ENCODE measurements at regions not wholly inside any gene's neighbourhood (a gene's known extent, or its start where the extent isn't known, plus 50 kb on each side); places are given as distances from the start of the nearest gene placed in this dataset.
A peak's percentile ranks its signal among the peaks of the same experiment; 100 is the strongest.
"Not testable (repeated sequence)": the region's sequence is repeated elsewhere in the genome, so short reads cannot be mapped to it uniquely, and the experiment has no call there.

DNA sequence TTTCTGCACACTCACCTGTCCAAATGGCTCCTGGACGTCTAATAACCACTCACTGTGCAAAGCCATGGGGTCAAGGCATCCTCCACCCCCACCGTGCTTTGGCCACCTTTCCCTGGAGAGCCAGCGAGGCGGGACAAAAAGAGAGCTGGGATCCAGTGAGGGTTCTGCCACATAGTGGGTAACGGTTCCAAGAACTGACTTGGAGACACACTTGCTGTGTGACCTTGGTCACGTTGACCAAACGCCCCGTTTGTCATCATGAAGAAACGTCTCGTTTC is 287.2 kb downstream of the TFAP2C start:
- Histone ChIP-seq H3K9me2 (replicated peaks; ENCODE audit: insufficient read depth) (no peaks in the 10 kb centered on the region), H3K4me1 (ENCODE audit: insufficient read depth) (no peaks in the 10 kb centered on the region), H3K4me3 (no peak overlapping the region), H2AFZ (no peak overlapping the region), H3K9me3 (ENCODE audit: low read depth) (no peaks in the 10 kb centered on the region), H3K79me2 (no peaks in the 10 kb centered on the region), H3K27ac (no peak overlapping the region), H4K20me1 (ENCODE audit: insufficient read depth, poor library complexity, severe bottlenecking) (no peaks in the 10 kb centered on the region), H3K36me3 (replicated peaks; ENCODE audit: insufficient read depth, low read depth) (no peaks in the 10 kb centered on the region), H3K27me3 (no peaks in the 10 kb centered on the region), H3K4me2 (no peak overlapping the region)
- TF ChIP-seq EZH2phosphoT487 (IDR thresholded peaks at IDR 0.05; ENCODE audit: low read depth, severe bottlenecking, unreplicated experiment) (no peak), EZH2 (IDR thresholded peaks at IDR 0.05; ENCODE audit: borderline replicate concordance) (no peak)
- TF ChIP-seq, protein P1, sequence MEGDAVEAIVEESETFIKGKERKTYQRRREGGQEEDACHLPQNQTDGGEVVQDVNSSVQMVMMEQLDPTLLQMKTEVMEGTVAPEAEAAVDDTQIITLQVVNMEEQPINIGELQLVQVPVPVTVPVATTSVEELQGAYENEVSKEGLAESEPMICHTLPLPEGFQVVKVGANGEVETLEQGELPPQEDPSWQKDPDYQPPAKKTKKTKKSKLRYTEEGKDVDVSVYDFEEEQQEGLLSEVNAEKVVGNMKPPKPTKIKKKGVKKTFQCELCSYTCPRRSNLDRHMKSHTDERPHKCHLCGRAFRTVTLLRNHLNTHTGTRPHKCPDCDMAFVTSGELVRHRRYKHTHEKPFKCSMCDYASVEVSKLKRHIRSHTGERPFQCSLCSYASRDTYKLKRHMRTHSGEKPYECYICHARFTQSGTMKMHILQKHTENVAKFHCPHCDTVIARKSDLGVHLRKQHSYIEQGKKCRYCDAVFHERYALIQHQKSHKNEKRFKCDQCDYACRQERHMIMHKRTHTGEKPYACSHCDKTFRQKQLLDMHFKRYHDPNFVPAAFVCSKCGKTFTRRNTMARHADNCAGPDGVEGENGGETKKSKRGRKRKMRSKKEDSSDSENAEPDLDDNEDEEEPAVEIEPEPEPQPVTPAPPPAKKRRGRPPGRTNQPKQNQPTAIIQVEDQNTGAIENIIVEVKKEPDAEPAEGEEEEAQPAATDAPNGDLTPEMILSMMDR (IDR thresholded peaks at IDR 0.05; ENCODE audit: poor library complexity), result no peak
- WGBS (ENCODE audit: low lambda C conversion rate, missing lambda C conversion rate), result 94% methylated on average over 10 of the region's 10 CpGs
- no peak for DNase-seq (ENCODE audit: low spot score)

DNA sequence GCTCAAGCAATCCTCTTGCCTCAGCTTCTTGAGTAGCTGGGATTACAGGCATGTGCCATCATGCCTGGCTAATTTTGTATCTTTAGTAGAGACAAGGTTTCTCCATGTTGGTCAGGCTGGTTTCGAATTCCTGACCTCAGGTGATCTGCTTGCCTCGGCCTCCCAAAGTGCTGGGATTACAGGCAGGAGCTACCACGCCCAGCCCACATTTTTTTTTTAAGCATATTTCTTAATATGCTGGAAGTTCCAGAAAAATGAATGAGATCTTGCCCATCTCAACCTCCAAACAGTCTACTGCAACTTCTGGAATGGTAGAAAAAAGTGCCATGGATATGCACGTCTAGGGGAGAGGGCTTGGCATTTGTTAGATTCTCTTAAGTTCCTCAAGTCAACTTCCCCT is 290.9 kb downstream of the TFAP2C start:
- H4K20me1 ChIP-seq (ENCODE audit: insufficient read depth, poor library complexity, severe bottlenecking); DNase-seq (ENCODE audit: low spot score); H3K9me2 ChIP-seq (replicated peaks; ENCODE audit: insufficient read depth); H3K9me3 ChIP-seq (ENCODE audit: low read depth); H3K27ac ChIP-seq; H3K79me2 ChIP-seq; H3K4me1 ChIP-seq (ENCODE audit: insufficient read depth); H3K4me3 ChIP-seq; H3K4me2 ChIP-seq; H3K36me3 ChIP-seq (replicated peaks; ENCODE audit: insufficient read depth, low read depth); H2AFZ ChIP-seq: not testable (repeated sequence)
- 87% methylated on average over 4 of the region's 4 CpGs for WGBS (ENCODE audit: low lambda C conversion rate, missing lambda C conversion rate)
- H3K27me3 ChIP-seq, result peaks cover 33% of the 10 kb centered on the region

DNA sequence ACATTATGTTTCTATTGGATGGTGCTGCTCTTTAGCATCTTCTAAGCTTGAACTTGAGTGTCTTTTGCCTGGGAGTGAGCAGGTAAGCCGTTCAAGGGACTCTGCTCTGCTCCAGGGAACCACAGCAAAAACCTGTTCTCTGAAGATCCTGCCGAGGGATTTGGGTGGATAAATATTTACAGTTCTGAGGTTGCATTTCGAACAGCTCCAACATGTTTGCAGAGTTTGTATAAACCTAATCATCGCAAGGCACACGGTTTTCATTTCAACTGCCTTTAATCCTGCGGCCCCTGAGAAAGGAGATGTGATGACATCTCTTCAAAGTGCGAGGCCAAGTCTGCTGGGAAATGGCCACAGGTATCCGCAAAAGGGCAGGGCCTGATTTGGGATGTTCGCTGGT is 293.4 kb downstream of the TFAP2C start:
- Histone ChIP-seq H3K9me3 (ENCODE audit: low read depth) (no peaks in the 10 kb centered on the region), H3K27ac (no peak overlapping the region), H2AFZ (no peak overlapping the region), H3K27me3 (peaks cover 58% of the 10 kb centered on the region), H3K4me3 (no peak overlapping the region), H3K36me3 (replicated peaks; ENCODE audit: insufficient read depth, low read depth) (no peaks in the 10 kb centered on the region), H3K4me2 (no peak overlapping the region), H3K79me2 (no peaks in the 10 kb centered on the region), H4K20me1 (ENCODE audit: insufficient read depth, poor library complexity, severe bottlenecking) (no peaks in the 10 kb centered on the region), H3K9me2 (replicated peaks; ENCODE audit: insufficient read depth) (no peaks in the 10 kb centered on the region), H3K4me1 (ENCODE audit: insufficient read depth) (peaks cover 13% of the 10 kb centered on the region)
- 32% methylated on average over 9 of the region's 9 CpGs for WGBS (ENCODE audit: low lambda C conversion rate, missing lambda C conversion rate)
- no peak for DNase-seq (ENCODE audit: low spot score)
- TF ChIP-seq, protein P1 (IDR thresholded peaks at IDR 0.05; ENCODE audit: poor library complexity), result no peak
- TF ChIP-seq EZH2phosphoT487 (IDR thresholded peaks at IDR 0.05; ENCODE audit: low read depth, severe bottlenecking, unreplicated experiment), result no peak
- TF ChIP-seq EZH2 (IDR thresholded peaks at IDR 0.05; ENCODE audit: borderline replicate concordance), result no peak

DNA sequence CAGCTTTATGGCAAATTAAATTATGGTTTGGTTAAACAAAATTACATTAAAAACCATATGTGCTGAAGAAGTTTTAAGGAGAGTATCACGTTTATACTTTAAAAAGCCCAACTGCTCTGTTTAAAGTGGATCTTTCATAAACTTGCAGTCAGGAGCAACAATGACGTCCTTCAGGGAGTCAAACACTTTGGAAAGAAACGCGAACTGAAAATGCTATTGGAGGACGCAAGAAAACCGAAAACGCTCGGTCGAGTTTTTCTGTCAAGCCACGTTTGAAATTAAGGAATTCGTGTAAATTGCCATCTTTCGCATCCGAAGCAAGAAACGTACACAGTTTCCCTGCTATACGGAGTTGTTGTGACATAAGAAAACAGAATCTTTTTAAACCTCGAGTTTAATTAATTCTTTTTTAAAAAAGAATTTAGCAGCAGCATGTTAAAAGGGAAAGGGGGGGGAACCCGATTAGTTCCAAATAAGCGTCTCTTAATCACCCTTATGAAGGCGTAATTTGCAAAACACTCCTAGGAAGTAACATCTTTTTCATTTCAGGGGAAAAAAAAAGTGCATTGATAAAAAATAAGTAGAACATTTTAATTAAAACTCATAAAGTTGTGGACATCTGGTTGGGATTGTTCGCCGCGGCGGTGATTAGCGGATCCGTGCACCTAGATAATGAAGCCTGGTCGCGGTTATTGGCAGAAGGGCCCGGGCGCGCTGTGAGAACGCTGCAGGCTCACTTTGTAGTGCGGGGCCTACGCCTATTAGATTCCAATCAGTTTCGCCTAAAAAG is 295.4 kb downstream of the TFAP2C start:
- 12% methylated on average over 34 of the region's 34 CpGs for WGBS (ENCODE audit: low lambda C conversion rate, missing lambda C conversion rate)
- Histone ChIP-seq H3K4me3 (no peak overlapping the region), H3K27me3 (peaks cover 77% of the 10 kb centered on the region)

More for the DNA sequence above, 295.4 kb downstream of the TFAP2C start:
- H3K9me3 ChIP-seq (ENCODE audit: low read depth), result no peaks in the 10 kb centered on the region
- no peaks in the 10 kb centered on the region for H3K36me3 ChIP-seq (replicated peaks; ENCODE audit: insufficient read depth, low read depth)
- H4K20me1 ChIP-seq (ENCODE audit: insufficient read depth, poor library complexity, severe bottlenecking), result no peaks in the 10 kb centered on the region
- no peaks in the 10 kb centered on the region for H3K79me2 ChIP-seq
- H3K4me2 ChIP-seq, result peak overlapping the region; percentile 92
- peaks cover 13% of the 10 kb centered on the region for H3K4me1 ChIP-seq (ENCODE audit: insufficient read depth)
- H2AFZ ChIP-seq, result no peak overlapping the region
- no peak for TF ChIP-seq EZH2phosphoT487 (IDR thresholded peaks at IDR 0.05; ENCODE audit: low read depth, severe bottlenecking, unreplicated experiment)
- TF ChIP-seq, protein P1 (IDR thresholded peaks at IDR 0.05; ENCODE audit: poor library complexity), result no peak
- no peak for TF ChIP-seq EZH2 (IDR thresholded peaks at IDR 0.05; ENCODE audit: borderline replicate concordance)
- no peak for DNase-seq (ENCODE audit: low spot score)
- no peaks in the 10 kb centered on the region for H3K9me2 ChIP-seq (replicated peaks; ENCODE audit: insufficient read depth)
- H3K27ac ChIP-seq, result no peak overlapping the region
